Astrocyte of the cerebellum (primary cell): ENCODE measurements at regions not wholly inside any gene's neighbourhood (a gene's known extent, or its start where the extent isn't known, plus 50 kb on each side); places are given as distances from the start of the nearest gene placed in this dataset.
A peak's percentile ranks its signal among the peaks of the same experiment; 100 is the strongest.

Experiments used
- DNase-seq: peaks from one replicate; pipeline ENCODE4 v3.0.0-alpha.2; 2011; ENCODE audit warnings: low read depth
- H3K4me3 ChIP-seq: 2 replicates; pipeline ENCODE4 v1.5.1; 2011; ENCODE audit warnings: mild to moderate bottlenecking, low read depth, low read length, moderate library complexity
- CTCF ChIP-seq: IDR thresholded peaks from 2 replicates; pipeline ENCODE4 v1.5.1; 2012; ENCODE audit warnings: low read length, low read depth, moderate library complexity, mild to moderate bottlenecking; ENCODE audit errors: missing control alignments
- in situ Hi-C: cut with HindIII; loops from 2 replicates; pipeline ENCODE4 v1.10.0; 2017; ENCODE audit warnings: low sequenced_read_pairs

DNA sequence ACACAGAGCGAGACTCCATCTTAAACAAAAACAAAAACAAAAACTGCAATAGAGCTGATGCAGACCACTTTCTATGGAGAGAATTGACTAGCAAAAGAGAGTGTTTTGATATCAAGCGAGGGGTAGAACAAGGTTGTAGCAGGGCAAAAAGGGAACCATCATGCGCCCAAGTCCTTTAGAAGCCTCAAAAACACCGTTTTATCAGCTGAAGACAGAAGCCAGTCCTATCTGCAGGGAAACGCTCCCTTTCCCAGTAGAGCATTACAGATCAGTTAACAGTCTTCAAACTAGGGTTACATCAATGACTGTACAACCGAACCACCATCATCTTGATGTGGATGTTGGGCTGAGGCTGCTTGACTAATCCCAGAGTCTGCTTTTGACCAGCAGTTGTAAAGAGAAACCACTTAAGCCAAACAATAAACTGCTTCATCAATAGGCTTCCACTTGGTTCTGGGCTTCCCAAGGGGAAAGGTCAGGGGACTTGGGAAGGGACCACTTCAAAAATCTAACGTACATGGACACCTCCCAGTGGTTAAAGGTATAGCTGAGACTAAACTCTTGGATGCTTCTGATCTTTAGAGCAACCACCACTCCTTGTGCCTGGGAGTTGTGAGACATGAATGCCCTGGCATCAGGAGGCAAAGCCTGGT is 59.6 kb upstream of the SPDEF start:
- no peak for DNase-seq
- in situ Hi-C loops, result no loop called here
- no peak for TF ChIP-seq CTCF
- H3K4me3 ChIP-seq, result no peak overlapping the region

- H3K4me3 ChIP-seq, result no peak overlapping the region
- in situ Hi-C loops, result no loop called here
- no peak for TF ChIP-seq CTCF
- peak; percentile 33 for DNase-seq
These were observed 54.8 kb upstream of the SPDEF start for GRCh38 chr6:34610819-34611477.

DNA sequence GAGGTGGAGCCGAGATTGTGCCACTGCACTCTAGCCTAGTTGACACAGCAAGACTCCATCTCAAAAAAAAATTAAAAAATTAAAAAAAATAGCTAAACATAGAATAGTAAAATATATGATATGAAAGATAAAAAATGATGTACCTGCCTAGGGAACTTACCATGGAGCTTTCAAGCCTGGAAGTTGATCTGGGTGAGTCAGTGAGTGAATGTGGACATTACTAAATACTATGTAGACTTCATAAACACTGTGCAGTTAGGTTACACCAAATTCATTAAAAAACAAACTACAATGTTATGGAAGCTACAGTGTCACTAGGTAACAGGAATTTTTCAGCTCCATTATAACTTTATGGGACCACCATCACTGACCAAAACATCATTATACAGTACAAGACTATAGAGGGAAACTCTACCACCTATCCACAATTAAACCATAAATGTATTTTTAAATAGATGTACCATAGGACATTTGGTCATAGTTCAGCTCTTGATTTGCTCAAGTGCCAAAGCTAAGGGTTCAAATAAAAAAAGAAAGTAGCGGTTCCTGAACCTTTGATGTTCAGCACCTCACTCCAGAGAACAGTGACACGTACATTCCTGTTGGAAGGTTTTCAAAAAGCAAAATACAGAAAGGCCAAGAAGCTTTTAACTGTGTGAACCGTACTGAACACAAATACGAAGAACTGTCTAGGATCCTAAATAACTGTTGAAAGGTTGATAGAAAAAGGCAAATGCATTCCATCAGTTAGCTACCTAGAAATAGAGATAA is 52.4 kb upstream of the SPDEF start:
- no peak for TF ChIP-seq CTCF
- no peak for DNase-seq
- no peak overlapping the region for H3K4me3 ChIP-seq
- in situ Hi-C loops, result loop anchor here (5.0 to 10.0 kb wide), 2 partner anchors 66 to 444 kb away; no protein-coding TSS in a partner anchor

- H3K4me3 ChIP-seq, result no peak overlapping the region
- no peak for DNase-seq
- no peak for TF ChIP-seq CTCF
- in situ Hi-C loops, result loop anchor here (5.0 to 10.0 kb wide), 2 partner anchors 64 to 442 kb away; no protein-coding TSS in a partner anchor
These were observed 50.5 kb upstream of the SPDEF start for GRCh38 chr6:34606477-34607265.
